ENCODE measurements at regions not wholly inside any gene's neighbourhood (a gene's known extent, or its start where the extent isn't known, plus 50 kb on each side); places are given as distances from the start of the nearest gene placed in this dataset.

DNA sequence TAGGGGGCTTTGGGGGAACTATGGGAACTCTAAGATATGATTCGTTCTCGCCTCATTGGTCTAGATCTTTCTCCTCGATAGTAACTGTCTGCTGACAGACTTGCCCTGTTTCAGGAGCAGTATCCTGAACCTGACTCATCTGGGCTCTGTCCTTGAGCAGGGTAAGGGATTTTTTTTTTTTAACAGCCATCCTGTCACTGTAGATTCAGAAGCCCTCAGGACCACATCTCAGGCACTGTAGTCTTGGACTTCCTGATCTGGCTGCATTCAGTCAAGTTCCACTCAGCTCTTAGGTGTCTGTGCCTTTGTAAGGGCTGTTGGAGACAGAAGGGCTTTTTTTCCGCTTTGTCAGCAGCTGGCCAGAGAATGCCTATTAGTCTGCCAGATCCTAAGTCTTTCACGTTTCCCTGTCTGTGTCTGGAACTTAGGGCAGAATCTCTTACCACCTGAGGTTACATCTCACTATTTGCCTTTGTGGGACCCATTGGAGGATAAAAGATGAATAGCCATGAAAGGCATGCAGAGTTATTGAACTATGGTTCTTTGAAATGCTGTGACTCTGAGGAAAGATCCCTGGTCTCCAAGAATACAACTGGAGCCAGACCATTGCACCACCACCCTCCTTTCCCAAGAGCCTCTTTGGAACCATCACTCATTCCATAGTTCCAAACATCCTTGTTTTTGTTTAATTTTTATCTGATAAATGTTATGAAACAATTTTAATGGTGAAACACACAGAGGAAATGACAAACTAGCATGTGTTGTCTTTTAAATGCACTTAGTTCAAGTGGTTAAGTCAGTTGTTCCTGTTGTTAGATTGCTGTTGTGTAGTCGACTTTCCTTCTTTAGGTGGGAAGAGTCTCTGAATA lies 49.7 kb upstream of the MACF1 start:
- peak overlapping the region in 17 of 21 experiments; percentile 4 to 75 (median 51) for H3K27ac ChIP-seq
- no peak overlapping the region for H3K4me3 ChIP-seq
